Activated CD4-positive, alpha-beta T cell treated with anti-CD3 and anti-CD28 coated beads, Interleukin-2, amount 10 ng/mL, durations not matched to agents 24 days and 14 days (primary cell): ENCODE measurements at regions not wholly inside any gene's neighbourhood (a gene's known extent, or its start where the extent isn't known, plus 50 kb on each side); places are given as distances from the start of the nearest gene placed in this dataset.
"Not testable (repeated sequence)": the region's sequence is repeated elsewhere in the genome, so short reads cannot be mapped to it uniquely, and the experiment has no call there.

Experiments used
- DNase-seq: peaks from one replicate; pipeline ENCODE4 v3.0.0; 2022
- H3K27ac Mint-ChIP-seq: one replicate; pipeline ENCODE4 v1.8.0; 2022; ENCODE audit warnings: mild to moderate bottlenecking, mixed read lengths
- H3K27me3 Mint-ChIP-seq: one replicate; pipeline ENCODE4 v1.8.0; 2022; ENCODE audit warnings: mixed read lengths
- H3K36me3 Mint-ChIP-seq: one replicate; pipeline ENCODE4 v1.8.0; 2022; ENCODE audit warnings: low read depth, mild to moderate bottlenecking, mixed read lengths
- H3K4me1 Mint-ChIP-seq: one replicate; pipeline ENCODE4 v1.8.0; 2021; ENCODE audit warnings: mixed read lengths
- H3K4me3 Mint-ChIP-seq: one replicate; pipeline ENCODE4 v1.8.0; 2022; ENCODE audit warnings: mild to moderate bottlenecking, moderate library complexity, mixed read lengths
- H3K9me3 Mint-ChIP-seq: one replicate; pipeline ENCODE4 v1.8.0; 2021; ENCODE audit warnings: mixed read lengths
- intact Hi-C: fragments of 100-400 bp; cut with micrococcal nuclease; formaldehyde crosslinking; loops from one replicate; pipeline ENCODE4 v1.15.1; 2023

DNA sequence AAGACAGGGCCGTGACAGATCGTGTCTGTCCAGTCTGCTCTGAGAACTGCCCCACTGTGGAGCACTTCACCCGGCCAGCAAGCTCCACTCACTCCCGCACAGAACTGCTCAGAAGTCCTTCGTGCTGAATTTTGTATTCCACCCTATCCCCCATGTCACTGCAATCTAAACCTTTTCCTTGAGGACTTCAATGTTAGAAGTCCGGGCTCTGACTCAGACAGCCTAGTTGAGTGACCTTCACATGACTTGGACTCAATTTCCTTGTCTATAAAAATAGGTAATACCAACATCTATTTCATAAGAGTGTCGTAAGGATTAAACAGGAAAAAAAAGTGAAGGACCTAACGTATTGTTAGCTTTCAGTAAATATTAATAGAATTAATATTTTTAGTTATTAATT lies 161.6 kb downstream of the QRSL1 start:
- DNase-seq: no peak
- H3K4me3 Mint-ChIP-seq: no peak overlapping the region
- H3K27me3 Mint-ChIP-seq: peaks cover 4% of the 10 kb centered on the region
- no peaks in the 10 kb centered on the region for H3K36me3 Mint-ChIP-seq
- H3K9me3 Mint-ChIP-seq: no peaks in the 10 kb centered on the region
- no peaks in the 10 kb centered on the region for H3K4me1 Mint-ChIP-seq
- intact Hi-C loops: no loop called here
- H3K27ac Mint-ChIP-seq: no peak overlapping the region

DNA sequence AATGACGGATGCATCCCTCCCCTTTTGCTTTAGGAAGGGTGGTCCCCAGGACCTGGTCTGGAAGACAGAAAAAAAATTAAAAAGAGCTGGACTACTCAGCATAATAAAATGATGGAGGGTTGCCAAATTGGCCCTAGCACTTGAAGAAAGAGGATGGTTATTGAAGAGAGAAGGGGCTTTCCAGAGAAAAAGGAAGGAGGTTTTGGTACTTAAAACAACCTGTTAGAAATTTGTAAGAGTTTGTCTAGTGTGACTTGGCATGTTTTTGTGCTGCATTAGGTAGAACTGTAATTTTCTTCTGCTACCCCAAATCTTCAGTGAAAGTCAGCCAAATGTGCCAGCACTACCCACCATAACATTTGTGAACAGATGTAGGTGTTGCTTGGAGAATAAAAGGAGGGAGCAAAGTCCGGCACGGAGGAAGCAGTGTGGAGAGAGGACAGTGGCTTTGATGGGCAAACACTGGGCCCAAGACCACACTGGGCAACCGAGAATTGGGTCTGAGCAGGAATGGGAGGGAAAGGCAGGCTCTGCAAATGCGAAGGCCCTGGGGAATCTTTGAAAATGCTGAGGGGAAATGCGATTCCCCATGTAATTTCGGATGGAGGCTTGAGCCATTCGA lies 160.9 kb downstream of the QRSL1 start:
- Mint-ChIP-seq H3K36me3 (no peaks in the 10 kb centered on the region), H3K27me3 (peaks cover 2% of the 10 kb centered on the region), H3K4me1 (no peaks in the 10 kb centered on the region), H3K4me3 (no peak overlapping the region), H3K27ac (no peak overlapping the region), H3K9me3 (no peaks in the 10 kb centered on the region)
- intact Hi-C loops: no loop called here
- no peak for DNase-seq

DNA sequence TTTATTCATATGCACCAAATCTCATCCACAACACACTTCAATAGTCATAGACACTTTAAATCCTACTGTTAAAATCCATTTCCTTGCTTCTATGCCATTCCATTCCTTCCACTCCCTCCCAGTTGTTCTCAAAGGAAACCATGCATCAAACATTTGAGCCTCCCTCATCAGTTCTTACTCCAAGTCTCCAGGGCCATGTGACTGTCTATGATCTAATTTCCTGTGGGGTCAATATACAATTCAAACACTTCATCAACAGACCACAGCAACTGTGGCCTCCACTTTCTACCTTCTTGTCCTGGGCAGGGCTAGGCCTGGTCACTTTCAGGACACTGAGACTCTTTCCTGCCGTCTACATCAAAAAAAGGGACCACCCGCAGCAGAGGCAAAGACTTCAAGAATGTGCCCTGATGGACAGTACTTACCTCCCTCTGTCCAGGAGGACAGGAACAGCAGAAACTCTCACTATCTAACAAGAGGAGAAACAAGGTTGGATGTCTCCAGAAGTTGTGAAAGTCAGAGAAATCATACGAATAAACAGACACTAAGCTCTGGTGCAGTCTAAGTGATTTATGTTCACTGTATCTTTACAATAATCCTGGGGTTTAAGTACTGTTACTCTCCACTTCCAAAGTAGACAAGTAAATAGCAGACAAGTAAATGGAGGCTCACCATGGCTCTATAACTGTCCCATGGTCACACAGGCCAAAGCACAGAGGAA lies 160.2 kb downstream of the QRSL1 start:
- intact Hi-C loops: no loop called here
- no peaks in the 10 kb centered on the region for H3K36me3 Mint-ChIP-seq

GRCh38 chr6:106788761-106789160 lies 159.4 kb downstream of the QRSL1 start:
- H3K27ac Mint-ChIP-seq: no peak overlapping the region
- peaks cover 2% of the 10 kb centered on the region for H3K27me3 Mint-ChIP-seq
- DNase-seq: no peak
- no peaks in the 10 kb centered on the region for H3K36me3 Mint-ChIP-seq
- intact Hi-C loops: no loop called here
- H3K9me3 Mint-ChIP-seq: no peaks in the 10 kb centered on the region
- no peaks in the 10 kb centered on the region for H3K4me1 Mint-ChIP-seq
- no peak overlapping the region for H3K4me3 Mint-ChIP-seq

More for the DNA sequence above, 160.2 kb downstream of the QRSL1 start:
- Mint-ChIP-seq H3K4me1 (no peaks in the 10 kb centered on the region), H3K9me3 (no peaks in the 10 kb centered on the region), H3K27ac (no peak overlapping the region), H3K27me3 (peaks cover 2% of the 10 kb centered on the region), H3K4me3 (no peak overlapping the region)
- DNase-seq: no peak

DNA sequence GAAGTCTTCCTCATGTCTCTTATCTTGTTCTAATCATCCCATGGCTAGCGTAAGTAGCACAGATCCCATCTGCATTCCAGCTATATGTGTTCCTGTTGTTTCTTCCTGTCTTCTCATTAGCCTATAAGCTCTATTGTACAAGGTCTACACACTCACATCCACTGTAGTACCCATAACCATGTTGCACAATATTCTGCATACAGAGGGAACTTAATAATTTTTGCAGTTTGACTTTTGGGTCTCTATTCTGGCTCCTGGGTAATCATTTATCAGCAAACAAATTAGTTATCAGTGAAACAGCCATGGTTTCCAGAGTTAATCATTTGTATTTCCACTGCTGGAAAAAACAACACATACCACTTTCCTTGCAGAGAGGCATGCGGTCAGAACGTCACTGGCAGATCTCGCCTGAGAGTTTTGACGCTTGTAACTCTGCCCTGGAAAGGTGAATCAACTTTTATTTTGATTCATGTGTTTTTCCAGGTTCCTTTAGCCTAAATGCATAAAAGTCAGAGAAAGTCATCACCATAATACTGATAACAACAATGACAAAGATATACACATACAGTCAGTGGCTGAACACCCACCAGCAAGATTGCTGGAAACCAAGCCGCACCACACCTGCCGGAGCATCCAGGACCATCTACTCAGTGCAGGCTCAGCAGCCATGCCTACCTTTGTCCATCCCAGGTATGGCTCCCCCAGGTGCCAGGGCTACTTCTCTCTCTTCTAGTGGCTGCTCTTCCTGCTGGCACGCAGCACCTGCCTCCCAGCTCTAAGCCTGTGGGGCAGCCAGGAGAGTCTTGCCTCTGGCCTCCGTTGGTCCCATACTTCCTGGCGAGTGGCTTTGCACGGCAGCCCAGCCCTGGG lies 158.2 kb downstream of the QRSL1 start:
- H3K27me3 Mint-ChIP-seq: peaks cover 2% of the 10 kb centered on the region
- H3K36me3 Mint-ChIP-seq: no peaks in the 10 kb centered on the region
- DNase-seq: no peak
- H3K4me1 Mint-ChIP-seq: no peaks in the 10 kb centered on the region
- no peak overlapping the region for H3K27ac Mint-ChIP-seq
- intact Hi-C loops: no loop called here
- no peaks in the 10 kb centered on the region for H3K9me3 Mint-ChIP-seq
- no peak overlapping the region for H3K4me3 Mint-ChIP-seq

DNA sequence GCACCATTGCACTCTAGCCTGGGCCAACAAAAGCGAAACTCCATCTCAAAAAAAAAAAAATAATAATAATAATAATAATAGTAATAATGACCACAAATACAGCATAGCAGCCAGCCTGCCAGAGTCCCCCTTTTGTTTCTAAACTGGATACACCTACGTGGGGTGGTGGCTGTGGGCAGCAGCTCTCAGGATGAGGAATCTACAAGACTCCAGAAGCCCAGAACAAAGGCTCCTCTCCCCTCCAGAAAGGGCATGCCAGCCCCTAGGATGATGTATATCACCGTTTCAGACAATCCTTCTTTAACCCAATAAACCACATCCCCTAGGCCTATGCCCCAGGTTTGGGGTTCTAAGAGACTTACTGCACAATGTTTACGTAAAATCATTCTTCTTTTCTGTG lies 155.9 kb downstream of the QRSL1 start:
- Mint-ChIP-seq H3K4me3 (no peak overlapping the region), H3K27me3 (no peaks in the 10 kb centered on the region), H3K36me3 (no peaks in the 10 kb centered on the region), H3K9me3 (peaks cover 6% of the 10 kb centered on the region), H3K27ac (no peak overlapping the region), H3K4me1 (no peaks in the 10 kb centered on the region)
- intact Hi-C loops: no loop called here
- no peak for DNase-seq

GRCh38 chr6:106783640-106784566 lies 154.5 kb downstream of the QRSL1 start:
- DNase-seq: no peak
- Mint-ChIP-seq H3K4me3 (no peak overlapping the region), H3K27ac (no peak overlapping the region), H3K9me3 (peaks cover 6% of the 10 kb centered on the region), H3K27me3 (peaks cover 2% of the 10 kb centered on the region), H3K4me1 (no peaks in the 10 kb centered on the region), H3K36me3 (no peaks in the 10 kb centered on the region)
- intact Hi-C loops: no loop called here

DNA sequence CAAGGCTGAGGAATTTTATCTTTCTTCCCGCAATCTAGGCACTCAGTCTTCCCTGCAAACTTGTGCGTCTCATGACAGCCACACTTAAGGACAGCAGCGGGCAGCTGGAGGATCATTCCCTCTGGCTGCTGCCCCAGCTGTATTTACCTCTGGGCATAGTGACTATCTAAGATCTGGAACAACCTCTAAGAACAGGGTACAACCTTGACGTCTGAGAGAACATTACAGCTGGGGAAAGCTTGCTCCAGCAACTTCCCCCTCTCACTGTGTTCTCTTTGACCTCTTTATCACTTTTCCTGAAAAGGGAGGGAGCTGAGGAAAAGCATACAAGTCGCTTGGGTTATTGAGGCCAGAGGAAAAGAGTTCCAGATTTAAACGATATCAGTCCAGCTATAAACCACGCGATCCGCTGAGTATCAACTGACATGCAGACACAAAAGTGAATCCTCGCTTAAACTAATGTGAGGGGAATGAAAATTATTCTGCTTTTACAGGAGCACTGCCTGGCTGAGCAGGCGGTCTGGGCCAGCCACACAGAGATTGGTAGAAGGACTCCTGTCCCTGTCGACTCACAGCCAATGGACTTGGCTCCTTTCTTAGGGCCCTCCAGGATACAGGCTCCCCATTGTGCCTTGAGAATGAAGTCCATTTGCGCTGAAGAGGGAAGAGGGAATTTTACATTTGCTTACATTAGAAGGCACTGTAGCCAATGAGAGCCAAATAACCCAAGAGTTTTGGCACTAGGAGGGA lies 153.3 kb downstream of the QRSL1 start:
- H3K27me3 Mint-ChIP-seq: peaks cover 3% of the 10 kb centered on the region
- no peak for DNase-seq
- peaks cover 6% of the 10 kb centered on the region for H3K9me3 Mint-ChIP-seq
- H3K36me3 Mint-ChIP-seq: no peaks in the 10 kb centered on the region
- H3K27ac Mint-ChIP-seq: no peak overlapping the region
- H3K4me1 Mint-ChIP-seq: no peaks in the 10 kb centered on the region
- no peak overlapping the region for H3K4me3 Mint-ChIP-seq
- intact Hi-C loops: no loop called here

DNA sequence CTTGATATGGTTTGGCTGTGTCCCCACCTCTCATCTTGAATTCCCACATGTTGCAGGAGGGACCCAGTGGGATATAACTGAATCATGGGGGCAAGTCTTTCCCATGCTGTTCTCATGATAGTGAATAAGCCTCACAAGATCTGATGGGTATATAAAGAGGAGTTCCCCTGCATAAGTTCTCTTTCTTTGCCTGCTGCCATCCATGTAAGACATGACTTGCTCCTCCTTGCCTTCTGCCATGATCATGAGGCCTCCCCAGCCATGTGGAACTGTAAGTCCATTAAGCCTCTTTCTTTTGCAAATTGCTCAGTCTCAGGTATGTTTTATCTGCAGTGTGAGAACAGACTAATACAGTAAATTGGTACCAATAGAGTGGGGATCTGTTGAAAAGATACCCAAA lies 150.2 kb downstream of the QRSL1 start:
- H3K4me3 Mint-ChIP-seq, intact Hi-C loops, H3K27ac Mint-ChIP-seq, H3K27me3 Mint-ChIP-seq, H3K4me1 Mint-ChIP-seq, H3K36me3 Mint-ChIP-seq, DNase-seq, H3K9me3 Mint-ChIP-seq: not testable (repeated sequence)

- H3K36me3 Mint-ChIP-seq: no peaks in the 10 kb centered on the region
- intact Hi-C loops: no loop called here
- H3K27ac Mint-ChIP-seq: no peak overlapping the region
- H3K27me3 Mint-ChIP-seq: peaks cover 3% of the 10 kb centered on the region
- no peak overlapping the region for H3K4me3 Mint-ChIP-seq
- peaks cover 6% of the 10 kb centered on the region for H3K9me3 Mint-ChIP-seq
- DNase-seq: no peak
- H3K4me1 Mint-ChIP-seq: no peaks in the 10 kb centered on the region
Measured at GRCh38 chr6:106778943-106779342, 149.6 kb downstream of the QRSL1 start.

DNA sequence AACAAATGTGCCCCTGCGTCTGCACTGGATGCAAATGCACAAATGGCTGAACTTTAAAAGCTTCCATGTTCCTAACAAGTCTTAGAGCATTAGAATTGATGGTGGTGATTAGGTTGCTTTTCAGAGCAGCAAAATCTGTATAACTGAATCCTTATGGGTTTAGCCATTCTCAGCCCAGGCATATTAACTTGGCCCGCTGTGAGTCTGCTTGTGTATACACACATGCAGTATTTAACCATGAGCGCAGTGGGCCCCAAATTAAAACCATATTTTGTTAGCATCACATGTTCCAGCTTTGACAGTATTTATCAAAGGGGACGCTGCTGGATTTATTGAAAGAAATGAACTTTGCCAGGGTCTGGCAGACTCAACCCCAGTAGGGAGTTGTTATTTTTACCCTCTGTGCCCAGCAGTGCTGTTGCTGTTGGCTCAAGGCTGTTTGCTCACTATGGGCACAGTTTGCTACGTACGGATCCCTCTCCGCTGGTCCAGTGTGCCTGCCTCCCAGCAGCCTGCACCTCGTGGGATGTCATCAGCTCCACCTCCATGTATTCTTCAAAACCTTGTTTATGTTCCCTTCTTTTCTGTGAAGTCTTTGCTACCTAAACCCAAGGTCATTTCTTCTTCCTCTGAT lies 144.7 kb downstream of the QRSL1 start:
- Mint-ChIP-seq H3K4me1 (no peaks in the 10 kb centered on the region), H3K27ac (no peak overlapping the region), H3K27me3 (peaks cover 2% of the 10 kb centered on the region), H3K36me3 (no peaks in the 10 kb centered on the region), H3K9me3 (no peaks in the 10 kb centered on the region), H3K4me3 (no peak overlapping the region)
- DNase-seq: no peak
- intact Hi-C loops: no loop called here

- H3K27me3 Mint-ChIP-seq: no peaks in the 10 kb centered on the region
- no peak overlapping the region for H3K4me3 Mint-ChIP-seq
- intact Hi-C loops: no loop called here
- H3K36me3 Mint-ChIP-seq: no peaks in the 10 kb centered on the region
- H3K27ac Mint-ChIP-seq: no peak overlapping the region
- no peaks in the 10 kb centered on the region for H3K9me3 Mint-ChIP-seq
- H3K4me1 Mint-ChIP-seq: no peaks in the 10 kb centered on the region
- no peak for DNase-seq
Measured at GRCh38 chr6:106773522-106773921, 144.1 kb downstream of the QRSL1 start.
